Occipital lobe (tissue), 1 donor: ENCODE measurements at regions not wholly inside any gene's neighbourhood (a gene's known extent, or its start where the extent isn't known, plus 50 kb on each side); places are given as distances from the start of the nearest gene placed in this dataset.

Experiments used
- DNase-seq: peaks from one replicate; lab custom pipeline; 2025; lab: John Stamatoyannopoulos, UW

- no peak for DNase-seq
These were observed 73.0 kb upstream of the NTM start for GRCh38 chr11:131297441-131297840.

GRCh38 chr11:131299598-131300438 is 70.6 kb upstream of the NTM start:
- DNase-seq: no peak

GRCh38 chr11:131300439-131300717 is 70.0 kb upstream of the NTM start:
- DNase-seq: no peak

GRCh38 chr11:131301306-131301705 is 69.1 kb upstream of the NTM start:
- DNase-seq: no peak

- DNase-seq: no peak
These were observed 67.6 kb upstream of the NTM start for GRCh38 chr11:131302836-131303235.

- DNase-seq: no peak
These were observed 66.8 kb upstream of the NTM start for GRCh38 chr11:131303611-131304119.

- no peak for DNase-seq
These were observed 65.4 kb upstream of the NTM start for GRCh38 chr11:131305005-131305404.

- no peak for DNase-seq
These were observed 62.9 kb upstream of the NTM start for GRCh38 chr11:131307506-131307905.

- DNase-seq: no peak
These were observed 60.6 kb upstream of the NTM start for GRCh38 chr11:131309776-131310175.

GRCh38 chr11:131311776-131312514 is 58.5 kb upstream of the NTM start:
- DNase-seq: no peak
